ENCODE measurements at regions not wholly inside any gene's neighbourhood (a gene's known extent, or its start where the extent isn't known, plus 50 kb on each side); places are given as distances from the start of the nearest gene placed in this dataset.

DNA sequence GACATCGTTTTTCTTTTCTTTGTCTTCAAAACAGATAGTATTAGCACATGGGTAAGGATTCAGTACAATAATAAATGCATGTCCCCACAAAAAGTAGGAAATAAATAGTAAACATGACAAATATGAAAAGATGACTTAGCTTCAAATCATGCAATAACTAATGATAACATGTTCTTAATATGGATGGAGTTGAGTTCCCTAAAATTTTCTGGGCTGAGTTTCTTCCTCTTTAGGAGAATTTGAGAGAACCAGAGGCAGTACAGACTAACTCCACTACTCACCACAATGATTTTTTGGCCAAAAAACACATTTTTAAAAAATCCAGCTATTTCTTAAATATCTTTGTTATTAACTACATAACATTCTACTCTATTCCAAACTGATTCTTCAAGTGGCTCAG is 432.3 kb upstream of the HS3ST1 start:
- intact Hi-C loops (cut with micrococcal nuclease), result no loop called here
- Histone ChIP-seq H3K27me3 (ENCODE audit: control insufficient read depth, insufficient read depth, low read length) (no peaks in the 10 kb centered on the region), H2AK5ac (ENCODE audit: low read depth, low read length) (no peak overlapping the region), H3K18ac (ENCODE audit: low read depth, low read length) (no peak overlapping the region), H2BK20ac (ENCODE audit: low read depth, low read length) (no peak overlapping the region), H2BK120ac (ENCODE audit: low read depth, low read length) (no peak overlapping the region), H3K27ac (ENCODE audit: insufficient read depth, low read length) (no peak overlapping the region), H3K14ac (replicated peaks; ENCODE audit: low read depth, low read length) (no peak overlapping the region), H3K9ac (ENCODE audit: low read depth, low read length) (no peak overlapping the region), H3K4ac (ENCODE audit: low read depth, low read length) (no peak overlapping the region), H4K8ac (ENCODE audit: low read depth in 2 of 2, low read length in 2 of 2) (no peak overlapping the region), H3K79me1 (ENCODE audit: low read depth in 1 of 2, low read length in 2 of 2) (no peaks in the 10 kb centered on the region), H2BK5ac (ENCODE audit: low read depth, low read length, poor library complexity, severe bottlenecking) (no peak overlapping the region), H3K9me3 (ENCODE audit: control insufficient read depth, insufficient read depth, low read length) (peaks cover 4% of the 10 kb centered on the region; the same call in 1 of the 2 replicates), H3K4me2 (ENCODE audit: low read depth, low read length) (no peak overlapping the region), H3K36me3 (ENCODE audit: control insufficient read depth, insufficient read depth, low read length) (no peaks in the 10 kb centered on the region), H2AFZ (replicated peaks; ENCODE audit: low read length, poor library complexity) (no peak overlapping the region), H4K91ac (ENCODE audit: insufficient read depth, low read depth, low read length) (no peak overlapping the region), H3K23ac (ENCODE audit: low read depth, low read length) (no peak overlapping the region), H2AK9ac (replicated peaks; ENCODE audit: low read depth, low read length, poor library complexity) (no peak overlapping the region), H3K56ac (ENCODE audit: extremely low read depth, insufficient read depth, low read length) (no peak overlapping the region), H3K4me3 (ENCODE audit: insufficient read depth, low read depth, low read length) (no peak overlapping the region), H3K4me1 (ENCODE audit: control insufficient read depth, insufficient read depth, low read length) (no peaks in the 10 kb centered on the region), H4K20me1 (ENCODE audit: insufficient read depth, low read length) (no peaks in the 10 kb centered on the region), H4K5ac (ENCODE audit: low read depth, low read length) (no peak overlapping the region), H2BK15ac (ENCODE audit: low read depth, low read length) (no peak overlapping the region), H3K9me1 (ENCODE audit: insufficient read depth, low read length) (no peaks in the 10 kb centered on the region)
- dilution Hi-C loops (cut with HindIII; ENCODE audit: low sequenced_read_pairs, unreplicated experiment), result no loop called here
- no TSS peak for BruUV-seq (replicated peaks)
- ATAC-seq (ENCODE audit: low read depth) (no peak), DNase-seq (no peak)
- in situ Hi-C loops (cut with MboI; ENCODE audit: low sequenced_read_pairs), result no loop called here
- TF ChIP-seq FOS (IDR thresholded peaks at IDR 0.05; ENCODE audit: low read depth, low read length), result no peak
- no peak for TF ChIP-seq RCOR1 (IDR thresholded peaks at IDR 0.05; ENCODE audit: insufficient replicate concordance, low read length)
- no peak for TF ChIP-seq CEBPB (IDR thresholded peaks at IDR 0.05; ENCODE audit: low read depth, low read length)
- ChIA-PET POLR2A (ENCODE audit: unreplicated experiment) (no interaction called here), CTCF (no interaction called here)
- WGBS, 2 experiments (ENCODE audit: extremely low coverage in 2 of 2, insufficient read length in 1 of 2), result no CpG with 5 or more reads among the region's 1 CpG
